Mucosa of descending colon (tissue), 3 donors: ENCODE measurements at regions not wholly inside any gene's neighbourhood (a gene's known extent, or its start where the extent isn't known, plus 50 kb on each side); places are given as distances from the start of the nearest gene placed in this dataset.

Source experiments
- ATAC-seq: fragments of 200-7000 bp; cut with Tn5 transposase; one replicate; pipeline ENCODE4 v1.9.1; 2020; ENCODE audit warnings: mild to moderate bottlenecking, moderate library complexity
- DNase-seq, 3 donors: peaks; one replicate each; pipeline ENCODE4 v3.0.0-alpha.2; 2020
- H3K36me3 ChIP-seq: fragments of 200-600 bp; one replicate; pipeline ENCODE4 v1.8.0; 2021; ENCODE audit warnings: low read depth, mild to moderate bottlenecking
- H3K4me1 ChIP-seq: fragments of 200-600 bp; one replicate; pipeline ENCODE4 v1.8.0; 2021; ENCODE audit warnings: low read depth, mild to moderate bottlenecking
- H3K4me3 ChIP-seq: fragments of 200-600 bp; one replicate; pipeline ENCODE4 v1.8.0; 2021; ENCODE audit warnings: mild to moderate bottlenecking
- H3K9me3 ChIP-seq: fragments of 200-600 bp; one replicate; pipeline ENCODE4 v1.8.0; 2021; ENCODE audit warnings: mild to moderate bottlenecking
- intact Hi-C, 2 donors: fragments of 100-400 bp; cut with DNase I in 1 of 2; cut with micrococcal nuclease in 1 of 2; formaldehyde crosslinking; loops; one replicate each; pipeline versions ENCODE4 v1.11.0 to v1.11.1; 2022; cut with DNase I, micrococcal nuclease
- TF ChIP-seq, protein P1 (sequence below): fragments of 200-600 bp; IDR thresholded peaks from one replicate; pipeline ENCODE4 v1.8.0; 2022; ENCODE audit warnings: antibody characterized with exemption, mild to moderate bottlenecking
- donor health status: DM: no; HTN: no; CAD: no; lungs with moderate emphysema.
- donor health status: DM: no; HTN: no; CAD: no.
- donor health status: DM: no; HTN: yes; CAD: no.

DNA sequence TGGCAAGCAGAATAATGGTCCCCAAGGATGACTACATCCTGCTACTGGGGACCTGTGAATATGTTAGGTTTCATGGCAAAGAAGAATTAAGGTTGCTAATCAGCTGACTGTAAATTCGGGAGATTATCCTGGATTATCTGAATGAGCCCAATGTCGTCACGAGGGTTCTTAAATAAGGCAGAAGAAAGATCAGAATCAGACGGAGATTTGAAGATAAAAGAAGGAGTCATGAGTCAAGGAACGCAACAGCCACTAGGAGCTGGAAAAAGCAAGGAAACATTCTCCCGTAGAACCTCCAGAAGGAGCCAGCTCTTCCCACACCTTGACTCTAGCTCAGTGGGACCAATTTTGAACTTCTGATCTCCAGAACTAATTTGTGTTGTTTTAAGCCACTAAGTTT lies 82.9 kb upstream of the APBB1IP start:
- no peak overlapping the region for H3K4me3 ChIP-seq
- H3K4me1 ChIP-seq, result no peaks in the 10 kb centered on the region
- no peaks in the 10 kb centered on the region for H3K36me3 ChIP-seq
- ATAC-seq (no peak), DNase-seq (no peak)
- TF ChIP-seq, protein P1, sequence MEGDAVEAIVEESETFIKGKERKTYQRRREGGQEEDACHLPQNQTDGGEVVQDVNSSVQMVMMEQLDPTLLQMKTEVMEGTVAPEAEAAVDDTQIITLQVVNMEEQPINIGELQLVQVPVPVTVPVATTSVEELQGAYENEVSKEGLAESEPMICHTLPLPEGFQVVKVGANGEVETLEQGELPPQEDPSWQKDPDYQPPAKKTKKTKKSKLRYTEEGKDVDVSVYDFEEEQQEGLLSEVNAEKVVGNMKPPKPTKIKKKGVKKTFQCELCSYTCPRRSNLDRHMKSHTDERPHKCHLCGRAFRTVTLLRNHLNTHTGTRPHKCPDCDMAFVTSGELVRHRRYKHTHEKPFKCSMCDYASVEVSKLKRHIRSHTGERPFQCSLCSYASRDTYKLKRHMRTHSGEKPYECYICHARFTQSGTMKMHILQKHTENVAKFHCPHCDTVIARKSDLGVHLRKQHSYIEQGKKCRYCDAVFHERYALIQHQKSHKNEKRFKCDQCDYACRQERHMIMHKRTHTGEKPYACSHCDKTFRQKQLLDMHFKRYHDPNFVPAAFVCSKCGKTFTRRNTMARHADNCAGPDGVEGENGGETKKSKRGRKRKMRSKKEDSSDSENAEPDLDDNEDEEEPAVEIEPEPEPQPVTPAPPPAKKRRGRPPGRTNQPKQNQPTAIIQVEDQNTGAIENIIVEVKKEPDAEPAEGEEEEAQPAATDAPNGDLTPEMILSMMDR, result no peak
- intact Hi-C loops, result no loop called here
- H3K9me3 ChIP-seq, result no peaks in the 10 kb centered on the region

DNA sequence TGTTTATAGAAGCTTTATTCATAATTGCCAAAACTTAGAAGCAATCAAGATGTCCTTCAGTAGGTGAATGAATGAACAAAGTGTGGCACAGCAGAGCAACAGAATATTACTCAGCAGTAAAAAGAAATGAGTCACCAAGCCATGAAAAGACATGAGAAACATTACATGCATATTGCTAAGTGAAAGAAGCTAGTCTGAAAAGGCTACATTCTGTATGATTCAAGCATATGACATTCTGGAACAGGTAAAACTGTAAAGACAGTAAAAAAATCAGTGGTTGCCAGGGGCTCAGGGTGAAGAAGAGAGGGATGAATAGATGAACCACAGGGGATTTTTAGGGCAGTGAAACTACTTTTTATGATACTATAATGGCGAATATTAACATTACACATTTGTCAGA lies 80.9 kb upstream of the APBB1IP start:
- no peak for DNase-seq

DNA sequence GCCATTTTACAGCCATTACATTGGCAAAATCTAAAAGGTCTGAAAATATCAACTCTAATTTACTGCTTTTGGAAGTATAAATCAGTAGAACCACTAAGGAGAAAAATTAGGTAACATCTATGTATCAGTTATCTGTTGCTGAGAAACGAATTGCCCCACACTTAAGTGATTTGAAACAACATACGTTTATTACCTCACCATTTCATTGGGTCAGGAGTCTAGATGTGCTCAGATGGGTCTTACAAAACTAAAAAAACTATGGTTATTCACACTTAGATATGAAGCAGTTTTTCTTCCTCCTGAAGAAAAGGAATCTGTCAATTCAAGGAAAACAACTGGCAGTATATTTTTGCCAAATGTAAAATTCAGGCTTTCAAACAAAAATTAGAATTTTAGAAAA lies 80.1 kb upstream of the APBB1IP start:
- TF ChIP-seq, protein P1, result no peak
- no peak for ATAC-seq
- no peak overlapping the region for H3K4me3 ChIP-seq
- no peaks in the 10 kb centered on the region for H3K4me1 ChIP-seq
- intact Hi-C loops, result no loop called here
- no peaks in the 10 kb centered on the region for H3K36me3 ChIP-seq
- no peaks in the 10 kb centered on the region for H3K9me3 ChIP-seq
- no peak for DNase-seq

More for the DNA sequence above, 80.9 kb upstream of the APBB1IP start:
- ATAC-seq, result no peak
- Histone ChIP-seq H3K4me1 (no peaks in the 10 kb centered on the region), H3K9me3 (no peaks in the 10 kb centered on the region), H3K4me3 (no peak overlapping the region), H3K36me3 (no peaks in the 10 kb centered on the region)
- TF ChIP-seq, protein P1, result no peak
- intact Hi-C loops, result no loop called here

DNA sequence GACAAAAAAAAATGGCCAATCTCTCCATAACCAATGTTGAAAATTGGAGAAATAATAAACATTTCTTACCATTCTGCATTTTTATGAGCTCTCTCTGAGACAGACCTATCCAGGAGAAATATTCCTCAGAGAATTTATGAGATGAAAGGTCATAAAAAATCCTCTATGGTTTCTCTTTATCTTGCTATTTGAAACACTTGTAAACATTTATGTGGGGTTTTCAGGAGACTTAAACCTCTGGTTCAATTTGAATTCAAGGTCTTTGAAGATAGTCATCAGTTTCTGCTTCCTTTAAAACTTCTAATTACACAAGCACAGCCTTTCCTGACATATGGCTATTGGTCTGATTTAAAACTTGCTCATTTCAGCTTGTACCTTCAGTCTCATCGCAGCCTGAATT lies 78.5 kb upstream of the APBB1IP start:
- intact Hi-C loops, result no loop called here
- Histone ChIP-seq H3K4me3 (no peak overlapping the region), H3K36me3 (no peaks in the 10 kb centered on the region), H3K4me1 (no peaks in the 10 kb centered on the region), H3K9me3 (no peaks in the 10 kb centered on the region)
- DNase-seq, result no peak
- no peak for ATAC-seq
- TF ChIP-seq, protein P1, result no peak

DNA sequence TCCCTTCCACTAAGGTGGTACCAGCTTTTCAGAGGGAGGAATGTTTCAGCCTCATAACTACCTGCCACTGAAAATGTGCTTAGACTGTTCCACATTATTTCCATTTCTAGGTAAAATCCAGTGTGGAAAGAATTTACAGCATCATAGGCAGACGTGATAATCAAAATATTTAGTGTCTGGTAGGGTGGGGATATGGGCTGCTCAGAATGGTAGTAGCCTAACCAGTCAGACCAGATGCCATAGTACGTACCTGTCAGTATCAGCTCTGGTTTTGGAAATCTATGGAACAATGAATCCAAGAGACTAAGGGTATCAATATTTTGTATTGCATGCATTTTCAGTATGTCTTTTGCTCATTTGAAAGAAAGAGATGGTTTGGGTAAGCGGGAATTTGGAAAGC lies 76.8 kb upstream of the APBB1IP start:
- no peak for DNase-seq
- no peak for ATAC-seq
- intact Hi-C loops, result no loop called here

DNA sequence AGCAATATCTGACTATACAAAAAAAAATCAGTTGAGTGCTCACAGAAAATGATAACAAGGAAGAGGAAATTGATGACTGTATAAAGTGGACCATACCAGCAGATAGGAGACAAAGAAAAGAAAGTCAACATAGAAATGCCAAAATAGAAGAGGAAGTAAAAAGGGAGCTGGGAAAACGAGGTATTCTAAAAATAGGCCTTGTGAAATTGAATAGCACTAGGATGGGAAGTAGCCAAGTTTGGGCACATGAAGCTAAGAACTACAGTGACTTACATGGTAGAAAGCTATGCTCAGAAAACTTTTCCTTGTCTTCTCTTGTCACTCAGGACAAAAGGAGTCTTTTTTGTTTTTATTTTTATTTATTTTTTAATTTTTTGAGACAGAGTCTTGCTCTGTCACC lies 76.2 kb upstream of the APBB1IP start:
- Histone ChIP-seq H3K4me1 (no peaks in the 10 kb centered on the region), H3K9me3 (no peaks in the 10 kb centered on the region), H3K36me3 (no peaks in the 10 kb centered on the region), H3K4me3 (no peak overlapping the region)
- ATAC-seq, result no peak
- TF ChIP-seq, protein P1, result no peak
- DNase-seq, result no peak
- intact Hi-C loops, result no loop called here

More for the DNA sequence above, 76.8 kb upstream of the APBB1IP start:
- no peak overlapping the region for H3K4me3 ChIP-seq
- TF ChIP-seq, protein P1, result no peak
- no peaks in the 10 kb centered on the region for H3K4me1 ChIP-seq
- no peaks in the 10 kb centered on the region for H3K36me3 ChIP-seq
- no peaks in the 10 kb centered on the region for H3K9me3 ChIP-seq
